ENCODE measurements at regions not wholly inside any gene's neighbourhood (a gene's known extent, or its start where the extent isn't known, plus 50 kb on each side); places are given as distances from the start of the nearest gene placed in this dataset.

- FAIRE-seq: no peak
Observed at GRCh38 chr12:89253488-89253887, 98.8 kb downstream of the DUSP6 start.

GRCh38 chr12:89252284-89252683 is 100.0 kb downstream of the DUSP6 start:
- FAIRE-seq: no peak

GRCh38 chr12:89251342-89252271 is 100.7 kb downstream of the DUSP6 start:
- FAIRE-seq: no peak

GRCh38 chr12:89250636-89251035 is 101.7 kb downstream of the DUSP6 start:
- no peak for FAIRE-seq

- FAIRE-seq: no peak
Observed at GRCh38 chr12:89250213-89250612, 102.1 kb downstream of the DUSP6 start.

GRCh38 chr12:89247967-89248366 is 104.3 kb downstream of the DUSP6 start:
- no peak for FAIRE-seq

GRCh38 chr12:89247541-89247942 is 104.8 kb downstream of the DUSP6 start:
- no peak for FAIRE-seq

- no peak for FAIRE-seq
Observed at GRCh38 chr12:89245090-89245489, 107.2 kb downstream of the DUSP6 start.

- FAIRE-seq: no peak
Observed at GRCh38 chr12:89244536-89244935, 107.8 kb downstream of the DUSP6 start.

- no peak for FAIRE-seq
Observed at GRCh38 chr12:89243771-89244170, 108.5 kb downstream of the DUSP6 start.

GRCh38 chr12:89239534-89239933 is 112.8 kb downstream of the DUSP6 start:
- no peak for FAIRE-seq

GRCh38 chr12:89238593-89238992 is 113.7 kb downstream of the DUSP6 start:
- no peak for FAIRE-seq

GRCh38 chr12:89237763-89238162 is 114.5 kb downstream of the DUSP6 start:
- FAIRE-seq: no peak

GRCh38 chr12:89236748-89237383 is 115.4 kb downstream of the DUSP6 start:
- no peak for FAIRE-seq

GRCh38 chr12:89236237-89236636 is 116.1 kb downstream of the DUSP6 start:
- no peak for FAIRE-seq

GRCh38 chr12:89235189-89235993 is 116.9 kb downstream of the DUSP6 start:
- no peak for FAIRE-seq

- no peak for FAIRE-seq
Observed at GRCh38 chr12:89234324-89235114, 117.8 kb downstream of the DUSP6 start.

- no peak for FAIRE-seq
Observed at GRCh38 chr12:89231686-89232085, 120.6 kb downstream of the DUSP6 start.

GRCh38 chr12:89230376-89231315 is 121.7 kb downstream of the DUSP6 start:
- FAIRE-seq: no peak

- no peak for FAIRE-seq
Observed at GRCh38 chr12:89228491-89228890, 123.8 kb downstream of the DUSP6 start.

- FAIRE-seq: no peak
Observed at GRCh38 chr12:89227774-89228173, 124.5 kb downstream of the DUSP6 start.
